ENCODE measurements at regions not wholly inside any gene's neighbourhood (a gene's known extent, or its start where the extent isn't known, plus 50 kb on each side); places are given as distances from the start of the nearest gene placed in this dataset.

DNA sequence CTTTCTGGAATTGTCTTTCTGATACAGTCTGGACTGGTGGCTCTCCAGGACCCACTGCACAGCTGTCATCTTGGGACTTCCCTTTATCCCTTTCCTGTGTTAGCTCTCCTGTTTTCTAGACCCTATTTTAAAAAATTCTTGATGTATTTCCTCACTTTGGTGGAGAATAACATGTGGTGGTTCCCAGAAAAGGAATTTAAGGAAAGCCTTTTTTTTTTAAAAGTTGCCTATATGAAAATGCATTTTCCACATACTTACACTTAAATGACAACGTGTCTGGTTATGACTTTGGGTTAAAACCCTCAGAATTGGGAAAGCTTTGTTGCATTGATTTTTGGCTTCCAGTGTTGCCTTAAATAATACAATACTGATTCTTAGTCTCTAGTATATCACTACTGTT, 400.7 kb downstream of the TMEM135 start:
- no peak for DNase-seq
- Histone ChIP-seq H3K4me1 (no peaks in the 10 kb centered on the region), H3K27ac (no peak overlapping the region), H3K4me3 (no peak overlapping the region), H3K9me3 (no peaks in the 10 kb centered on the region), H3K27me3 (ENCODE audit: low read depth) (no peaks in the 10 kb centered on the region), H3K36me3 (no peaks in the 10 kb centered on the region)
- intact Hi-C loops (cut with DNase I), result no loop called here
- no peak for ATAC-seq
- TF ChIP-seq, protein P1, sequence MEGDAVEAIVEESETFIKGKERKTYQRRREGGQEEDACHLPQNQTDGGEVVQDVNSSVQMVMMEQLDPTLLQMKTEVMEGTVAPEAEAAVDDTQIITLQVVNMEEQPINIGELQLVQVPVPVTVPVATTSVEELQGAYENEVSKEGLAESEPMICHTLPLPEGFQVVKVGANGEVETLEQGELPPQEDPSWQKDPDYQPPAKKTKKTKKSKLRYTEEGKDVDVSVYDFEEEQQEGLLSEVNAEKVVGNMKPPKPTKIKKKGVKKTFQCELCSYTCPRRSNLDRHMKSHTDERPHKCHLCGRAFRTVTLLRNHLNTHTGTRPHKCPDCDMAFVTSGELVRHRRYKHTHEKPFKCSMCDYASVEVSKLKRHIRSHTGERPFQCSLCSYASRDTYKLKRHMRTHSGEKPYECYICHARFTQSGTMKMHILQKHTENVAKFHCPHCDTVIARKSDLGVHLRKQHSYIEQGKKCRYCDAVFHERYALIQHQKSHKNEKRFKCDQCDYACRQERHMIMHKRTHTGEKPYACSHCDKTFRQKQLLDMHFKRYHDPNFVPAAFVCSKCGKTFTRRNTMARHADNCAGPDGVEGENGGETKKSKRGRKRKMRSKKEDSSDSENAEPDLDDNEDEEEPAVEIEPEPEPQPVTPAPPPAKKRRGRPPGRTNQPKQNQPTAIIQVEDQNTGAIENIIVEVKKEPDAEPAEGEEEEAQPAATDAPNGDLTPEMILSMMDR (IDR thresholded peaks at IDR 0.05), result no peak

DNA sequence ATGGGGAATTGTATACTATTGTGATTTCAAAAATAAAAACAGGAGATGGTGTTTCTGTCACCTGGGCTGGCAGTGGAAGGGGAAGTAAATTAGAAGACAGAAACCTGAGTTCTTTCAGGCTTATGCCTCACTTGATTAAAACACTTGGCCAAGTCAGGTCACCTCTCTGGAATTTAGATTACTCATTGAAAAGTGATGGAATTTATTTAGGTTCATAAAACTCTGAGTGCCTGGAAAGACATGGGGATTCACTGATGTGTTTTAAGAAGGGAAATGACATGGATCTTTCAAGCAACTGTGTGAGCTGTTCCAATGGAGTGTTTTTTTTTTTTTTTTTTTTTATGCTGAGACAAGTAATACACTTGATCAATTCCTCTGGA, 400.1 kb downstream of the TMEM135 start:
- Histone ChIP-seq H3K27ac (no peak overlapping the region), H3K36me3 (no peaks in the 10 kb centered on the region), H3K27me3 (ENCODE audit: low read depth) (no peaks in the 10 kb centered on the region), H3K4me1 (no peaks in the 10 kb centered on the region), H3K9me3 (no peaks in the 10 kb centered on the region), H3K4me3 (no peak overlapping the region)
- TF ChIP-seq, protein P1 (IDR thresholded peaks at IDR 0.05), result no peak
- ATAC-seq (no peak), DNase-seq (no peak)
- intact Hi-C loops (cut with DNase I), result no loop called here

DNA sequence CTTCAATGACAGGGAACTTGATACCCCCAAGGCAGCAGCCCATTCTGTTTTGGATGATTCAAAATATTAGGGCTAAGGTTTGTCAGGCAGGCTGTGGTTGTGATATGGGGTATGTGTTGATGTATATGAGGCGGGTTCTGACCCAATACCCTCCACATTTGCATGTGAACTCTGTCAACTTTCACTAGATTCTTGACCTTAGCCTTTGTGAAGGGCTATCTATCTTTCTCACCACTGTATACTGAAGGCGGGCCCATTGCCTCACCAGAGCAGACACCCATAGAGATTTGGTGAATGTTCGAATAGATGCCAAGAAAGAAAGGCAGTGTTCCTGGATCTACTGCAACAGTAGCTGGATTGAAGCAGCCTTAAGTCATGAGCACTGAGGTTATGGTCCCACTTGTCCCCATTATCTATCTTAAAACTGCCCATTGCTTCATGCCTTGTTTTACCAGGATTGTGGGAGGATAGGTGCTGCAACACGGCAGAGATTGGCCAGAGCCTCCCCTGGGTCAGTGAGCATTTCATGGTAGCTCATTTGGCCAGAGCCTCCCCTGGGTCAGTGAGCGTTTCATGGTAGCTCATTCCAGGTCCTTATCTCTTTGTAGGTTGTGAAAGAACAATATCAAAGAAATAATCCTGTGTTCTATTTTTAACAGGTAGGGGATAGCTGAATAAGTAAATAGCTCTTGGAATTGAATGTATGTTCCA, 399.6 kb downstream of the TMEM135 start:
- intact Hi-C loops (cut with DNase I), result no loop called here
- ATAC-seq (no peak), DNase-seq (no peak)
- Histone ChIP-seq H3K27ac (no peak overlapping the region), H3K36me3 (no peaks in the 10 kb centered on the region), H3K9me3 (no peaks in the 10 kb centered on the region), H3K4me3 (no peak overlapping the region), H3K27me3 (ENCODE audit: low read depth) (no peaks in the 10 kb centered on the region), H3K4me1 (no peaks in the 10 kb centered on the region)
- TF ChIP-seq, protein P1 (IDR thresholded peaks at IDR 0.05), result no peak

DNA sequence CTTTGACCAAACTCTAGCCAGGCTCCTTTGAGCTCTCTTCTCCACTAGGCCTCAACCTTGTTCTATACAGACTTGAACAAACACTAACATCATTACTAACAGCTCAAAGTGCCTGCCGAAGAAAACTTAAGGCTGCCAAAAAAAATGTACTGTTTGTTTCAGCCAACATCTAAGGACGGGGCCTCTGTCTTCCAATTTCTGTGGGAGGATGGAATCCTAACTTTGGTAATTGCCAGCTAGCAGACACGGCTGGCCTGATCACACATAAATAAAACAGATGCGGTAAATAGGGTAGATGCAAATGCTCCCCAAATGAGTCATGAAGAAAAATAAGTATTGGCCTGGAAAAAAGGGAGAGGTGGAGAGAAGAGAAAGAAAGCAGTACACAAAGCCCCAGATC, 394.3 kb downstream of the TMEM135 start:
- intact Hi-C loops (cut with DNase I), result no loop called here
- Histone ChIP-seq H3K4me1 (no peaks in the 10 kb centered on the region), H3K4me3 (no peak overlapping the region), H3K27ac (no peak overlapping the region), H3K9me3 (no peaks in the 10 kb centered on the region), H3K27me3 (ENCODE audit: low read depth) (no peaks in the 10 kb centered on the region), H3K36me3 (no peaks in the 10 kb centered on the region)
- ATAC-seq, result no peak
- DNase-seq, result no peak
- TF ChIP-seq, protein P1 (IDR thresholded peaks at IDR 0.05), result no peak

DNA sequence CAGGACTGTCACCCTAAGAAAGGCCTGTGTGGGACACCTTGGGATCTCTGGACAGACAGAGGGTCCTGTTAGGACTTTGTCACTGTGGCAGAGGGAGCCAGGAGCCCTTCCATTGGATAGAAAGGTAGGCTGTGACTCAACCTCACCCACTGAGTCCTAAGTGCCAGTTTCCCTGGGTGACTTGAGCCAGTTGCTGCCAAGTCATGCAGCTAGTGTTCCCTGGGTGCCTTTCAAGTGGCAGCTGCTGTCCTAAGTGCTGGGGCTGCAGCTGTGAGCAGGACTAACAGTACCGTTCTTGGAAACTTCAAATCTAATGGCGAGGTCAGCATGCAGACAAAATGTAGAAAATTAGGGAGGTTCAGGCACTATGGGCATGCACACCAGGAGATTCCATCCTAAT, 393.7 kb downstream of the TMEM135 start:
- no peaks in the 10 kb centered on the region for H3K9me3 ChIP-seq
- no peak for DNase-seq
- no peaks in the 10 kb centered on the region for H3K36me3 ChIP-seq
- no peak for ATAC-seq
- no peak overlapping the region for H3K4me3 ChIP-seq
- H3K27ac ChIP-seq, result no peak overlapping the region
- intact Hi-C loops (cut with DNase I), result no loop called here
- no peaks in the 10 kb centered on the region for H3K27me3 ChIP-seq (ENCODE audit: low read depth)
- TF ChIP-seq, protein P1 (IDR thresholded peaks at IDR 0.05), result no peak
- no peaks in the 10 kb centered on the region for H3K4me1 ChIP-seq
